Mesenchymal stem cell (in vitro differentiated cells and primary cell): ENCODE measurements at regions not wholly inside any gene's neighbourhood (a gene's known extent, or its start where the extent isn't known, plus 50 kb on each side); places are given as distances from the start of the nearest gene placed in this dataset.

Experiments used
- DNase-seq: peaks from one replicate; pipeline ENCODE4 v3.0.0-alpha.2; 2013
- H2AFZ ChIP-seq: one replicate; pipeline ENCODE4 v1.6.1; 2013; ENCODE audit warnings: low read depth, mild to moderate bottlenecking, control low read depth, inconsistent platforms, low read length, moderate library complexity
- H2AK5ac ChIP-seq: 2 replicates; pipeline ENCODE4 v1.6.1; 2013; ENCODE audit warnings: low read length, moderate library complexity, mild to moderate bottlenecking, inconsistent platforms; ENCODE audit not compliant: severe bottlenecking
- H2BK120ac ChIP-seq: one replicate; pipeline ENCODE4 v1.6.1; 2013; ENCODE audit warnings: low read depth, mild to moderate bottlenecking, inconsistent platforms, low read length, moderate library complexity
- H2BK12ac ChIP-seq, 2 experiments: one replicate each; pipeline ENCODE4 v1.6.1; 2013; ENCODE audit warnings: inconsistent platforms in 2 of 2, low read length in 2 of 2, mild to moderate bottlenecking in 2 of 2, moderate library complexity in 2 of 2, control low read depth in 1 of 2
- H2BK15ac ChIP-seq: one replicate; pipeline ENCODE4 v1.6.1; 2013; ENCODE audit warnings: mild to moderate bottlenecking, low read depth, inconsistent platforms; ENCODE audit not compliant: poor library complexity, severe bottlenecking
- H2BK5ac ChIP-seq: 2 replicates; pipeline ENCODE4 v1.6.1; 2013; ENCODE audit warnings: low read depth, mild to moderate bottlenecking, low read length, control low read depth, inconsistent platforms; ENCODE audit not compliant: poor library complexity, severe bottlenecking
- H3K14ac ChIP-seq, 2 experiments: one replicate each; pipeline ENCODE4 v1.6.1; 2013; ENCODE audit warnings: inconsistent platforms in 2 of 2, low read length in 2 of 2, control low read depth in 1 of 2, mild to moderate bottlenecking in 1 of 2, moderate library complexity in 1 of 2
- H3K18ac ChIP-seq, 2 experiments: one replicate each; pipeline ENCODE4 v1.6.1; 2013; ENCODE audit warnings: inconsistent platforms in 2 of 2, low read length in 2 of 2, control low read depth in 1 of 2, low read depth in 1 of 2, mild to moderate bottlenecking in 1 of 2
- H3K23ac ChIP-seq, 2 experiments: one replicate each; pipeline ENCODE4 v1.6.1; 2013; ENCODE audit warnings: inconsistent platforms in 2 of 2, low read length in 2 of 2, mild to moderate bottlenecking in 2 of 2, moderate library complexity in 2 of 2, control low read depth in 1 of 2
- H3K27ac ChIP-seq: 2 replicates; pipeline ENCODE4 v1.5.1; 2013; ENCODE audit warnings: mild to moderate bottlenecking, moderate library complexity, low read length, control low read depth, inconsistent platforms; ENCODE audit not compliant: poor library complexity, severe bottlenecking
- H3K27me3 ChIP-seq, 2 experiments: 2 replicates each; pipeline versions ENCODE4 v1.6.1 to v1.7.0; 2013; ENCODE audit warnings: low read length in 2 of 2, mild to moderate bottlenecking in 2 of 2, moderate library complexity in 2 of 2, control low read depth in 1 of 2, inconsistent platforms in 1 of 2; ENCODE audit not compliant: control insufficient read depth in 1 of 2, insufficient read depth in 1 of 2
- H3K36me3 ChIP-seq, 2 experiments: 2 replicates each; pipeline versions ENCODE4 v1.6.1 to v1.7.0; 2013; ENCODE audit warnings: low read length in 2 of 2, control low read depth in 1 of 2, inconsistent platforms in 1 of 2, low read depth in 1 of 2, mild to moderate bottlenecking in 1 of 2; ENCODE audit not compliant: insufficient read depth in 2 of 2, control insufficient read depth in 1 of 2
- H3K4ac ChIP-seq, 2 experiments: one replicate each; pipeline ENCODE4 v1.6.1; 2013; ENCODE audit warnings: inconsistent platforms in 2 of 2, low read length in 2 of 2, mild to moderate bottlenecking in 2 of 2, moderate library complexity in 2 of 2, control low read depth in 1 of 2, low read depth in 1 of 2
- H3K4me1 ChIP-seq: 2 replicates; pipeline ENCODE4 v1.6.1; 2013; ENCODE audit warnings: low read depth, low read length, control low read depth; ENCODE audit not compliant: control insufficient read depth, insufficient read depth
- H3K4me2 ChIP-seq: 2 replicates; pipeline ENCODE4 v1.6.1; 2013; ENCODE audit warnings: low read length, mild to moderate bottlenecking, inconsistent platforms; ENCODE audit not compliant: poor library complexity, severe bottlenecking
- H3K4me3 ChIP-seq, 2 experiments: 2 replicates each; pipeline versions ENCODE4 v1.5.1 to v1.7.0; 2013; ENCODE audit warnings: low read length in 2 of 2, mild to moderate bottlenecking in 2 of 2, control low read depth in 1 of 2, low read depth in 1 of 2; ENCODE audit not compliant: insufficient read depth in 1 of 2
- H3K79me1 ChIP-seq: replicated peaks from 2 replicates; pipeline ENCODE4 v1.6.1; 2013; ENCODE audit warnings: mild to moderate bottlenecking, control low read depth, low read length, inconsistent platforms; ENCODE audit not compliant: poor library complexity, severe bottlenecking
- H3K9ac ChIP-seq: 2 replicates; pipeline ENCODE4 v1.7.0; 2013; ENCODE audit warnings: mild to moderate bottlenecking, low read length, moderate library complexity
- H3K9me3 ChIP-seq: 2 replicates; pipeline ENCODE4 v1.7.0; 2013; ENCODE audit warnings: mild to moderate bottlenecking, low read length; ENCODE audit not compliant: control insufficient read depth
- H4K8ac ChIP-seq: one replicate; pipeline ENCODE4 v1.6.1; 2013; ENCODE audit warnings: inconsistent platforms, mild to moderate bottlenecking, low read length, moderate library complexity
- H4K91ac ChIP-seq: one replicate; pipeline ENCODE4 v1.6.1; 2013; ENCODE audit warnings: mild to moderate bottlenecking, low read length, inconsistent platforms
- WGBS: methylation state at CpG from one replicate; pipeline ENCODE4 v1.1.7; 2013; ENCODE audit warnings: mixed read lengths; 5-methylcytosine and 5-hydroxymethylcytosine counted together

DNA sequence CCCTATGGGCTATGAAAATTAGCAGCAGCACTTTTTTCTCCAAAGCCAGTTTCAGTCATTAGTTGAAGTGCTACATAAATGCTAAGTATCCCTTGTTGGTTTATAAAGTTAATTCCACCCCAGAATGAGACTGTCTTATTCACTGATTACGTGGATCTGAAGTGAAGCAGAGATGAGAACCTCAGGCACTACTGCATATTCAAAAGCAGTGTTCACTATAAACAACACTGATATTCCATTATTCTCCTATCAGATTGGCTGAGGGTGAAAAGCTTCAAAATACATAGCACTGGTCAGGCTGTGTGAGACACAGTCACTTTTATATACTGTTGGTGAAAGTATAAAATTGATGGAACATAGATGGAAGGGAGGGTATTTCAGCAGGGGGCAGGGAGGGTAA is 395.7 kb upstream of the RARB start:
- Histone ChIP-seq H3K23ac (no peak overlapping the region), H3K9me3 (no peaks in the 10 kb centered on the region), H3K79me1 (no peaks in the 10 kb centered on the region), H3K4ac (no peak overlapping the region), H2BK5ac (no peak overlapping the region), H3K27me3 (no peaks in the 10 kb centered on the region), H3K4me3 (no peak overlapping the region), H3K27ac (no peak overlapping the region), H3K18ac (no peak overlapping the region), H2AK5ac (no peak overlapping the region), H4K8ac (no peak overlapping the region), H3K9ac (no peak overlapping the region), H3K4me2 (no peak overlapping the region), H2BK120ac (no peak overlapping the region), H2AFZ (no peak overlapping the region), H3K14ac (no peak overlapping the region), H3K36me3 (no peaks in the 10 kb centered on the region), H2BK12ac (no peak overlapping the region), H2BK15ac (no peak overlapping the region), H3K4me1 (no peaks in the 10 kb centered on the region), H4K91ac (no peak overlapping the region)
- no peak for DNase-seq
- WGBS: 60% methylated on average over 1 of the region's 1 CpG

DNA sequence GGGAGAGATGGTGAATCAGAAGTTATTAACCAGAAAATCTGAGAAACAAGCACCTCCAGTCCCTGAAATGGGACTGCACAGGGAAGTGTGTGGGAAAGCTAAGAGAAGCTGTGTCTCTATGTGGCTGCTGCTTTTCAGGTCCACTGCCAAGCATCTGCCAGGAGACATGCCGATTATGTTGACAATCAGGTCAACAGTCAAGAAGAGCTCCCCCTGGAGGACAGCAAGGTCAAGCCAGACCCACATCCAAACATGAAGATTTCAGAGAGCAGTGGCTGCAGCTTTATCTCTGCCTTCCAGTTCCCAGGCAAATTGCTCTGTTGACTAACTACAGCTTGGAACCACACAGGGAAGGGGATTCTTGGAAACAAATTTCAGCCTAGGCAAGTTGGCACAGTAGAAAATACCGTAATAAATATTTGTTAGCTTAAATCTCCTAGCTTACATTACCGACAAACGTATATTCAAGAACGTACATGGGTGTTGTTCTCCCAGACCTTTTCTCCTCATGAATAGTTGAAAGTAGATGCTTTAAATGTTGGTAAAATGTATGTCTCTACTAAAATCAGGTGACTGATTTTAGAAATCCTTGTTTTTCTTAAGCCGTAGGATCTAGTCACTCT is 394.5 kb upstream of the RARB start:
- Histone ChIP-seq H3K4me3 (no peak overlapping the region), H4K8ac (no peak overlapping the region), H3K18ac (no peak overlapping the region), H2BK12ac (no peak overlapping the region), H3K14ac (no peak overlapping the region), H3K23ac (no peak overlapping the region), H3K36me3 (no peaks in the 10 kb centered on the region), H2AFZ (no peak overlapping the region), H2AK5ac (no peak overlapping the region), H3K9ac (no peak overlapping the region), H2BK120ac (no peak overlapping the region), H4K91ac (no peak overlapping the region), H3K4me2 (no peak overlapping the region), H2BK5ac (no peak overlapping the region), H3K79me1 (no peaks in the 10 kb centered on the region), H3K4me1 (no peaks in the 10 kb centered on the region), H3K4ac (no peak overlapping the region), H2BK15ac (no peak overlapping the region), H3K27me3 (no peaks in the 10 kb centered on the region), H3K9me3 (no peaks in the 10 kb centered on the region), H3K27ac (no peak overlapping the region)
- peak; percentile 26 for DNase-seq
- whole genome bisulfite sequencing: 85% methylated on average over 3 of the region's 6 CpGs

GRCh38 chr3:25035526-25035925 is 392.5 kb upstream of the RARB start:
- H3K4me2 ChIP-seq: no peak overlapping the region
- no peak for DNase-seq
- no peak overlapping the region for H3K14ac ChIP-seq
- H3K9me3 ChIP-seq: no peaks in the 10 kb centered on the region
- no peak overlapping the region for H4K8ac ChIP-seq
- H3K9ac ChIP-seq: no peak overlapping the region
- H3K18ac ChIP-seq: no peak overlapping the region
- H3K79me1 ChIP-seq: no peaks in the 10 kb centered on the region
- no peak overlapping the region for H2BK15ac ChIP-seq
- H3K4me3 ChIP-seq: no peak overlapping the region
- H2BK5ac ChIP-seq: no peak overlapping the region
- no peak overlapping the region for H4K91ac ChIP-seq
- H2AK5ac ChIP-seq: no peak overlapping the region
- H2AFZ ChIP-seq: no peak overlapping the region
- 94% methylated on average over 1 of the region's 1 CpG for WGBS
- H3K4ac ChIP-seq: no peak overlapping the region
- no peak overlapping the region for H3K27ac ChIP-seq
- H3K27me3 ChIP-seq: no peaks in the 10 kb centered on the region
- no peak overlapping the region for H2BK120ac ChIP-seq
- H2BK12ac ChIP-seq: no peak overlapping the region
- H3K36me3 ChIP-seq: no peaks in the 10 kb centered on the region
- H3K23ac ChIP-seq: no peak overlapping the region
- H3K4me1 ChIP-seq: no peaks in the 10 kb centered on the region

- Histone ChIP-seq H2BK120ac (no peak overlapping the region), H3K27me3 (no peaks in the 10 kb centered on the region), H3K14ac (no peak overlapping the region), H3K36me3 (no peaks in the 10 kb centered on the region), H2BK12ac (peak overlapping the region in 1 of 2 experiments; percentile 33), H3K27ac (no peak overlapping the region), H4K91ac (no peak overlapping the region), H2BK15ac (no peak overlapping the region), H3K23ac (no peak overlapping the region), H3K18ac (peak overlapping the region in 1 of 2 experiments; percentile 35), H4K8ac (no peak overlapping the region), H3K4me1 (no peaks in the 10 kb centered on the region), H2AK5ac (no peak overlapping the region), H3K4ac (no peak overlapping the region), H3K79me1 (no peaks in the 10 kb centered on the region), H3K4me3 (no peak overlapping the region), H2BK5ac (no peak overlapping the region), H2AFZ (no peak overlapping the region), H3K9me3 (no peaks in the 10 kb centered on the region), H3K4me2 (no peak overlapping the region), H3K9ac (no peak overlapping the region)
- WGBS: no CpG with 5 or more reads among the region's 2 CpGs
- no peak for DNase-seq
Observed at GRCh38 chr3:25036633-25037032, 391.4 kb upstream of the RARB start.
